ENCODE measurements at regions not wholly inside any gene's neighbourhood (a gene's known extent, or its start where the extent isn't known, plus 50 kb on each side); places are given as distances from the start of the nearest gene placed in this dataset.

- ATAC-seq (no peak), DNase-seq (no peak)
- H3K4me3 ChIP-seq = no peak overlapping the region
- H3K27me3 ChIP-seq (ENCODE audit: insufficient read depth in 3 of 3, low read length in 2 of 3) = no peaks in the 10 kb centered on the region
- TF ChIP-seq CTCF (IDR thresholded peaks at IDR 0.05) = no peak
- H3K9me3 ChIP-seq = no peaks in the 10 kb centered on the region
- intact Hi-C loops (cut with DNase I) = no loop called here
- H3K27ac ChIP-seq = no peak overlapping the region
- no peaks in the 10 kb centered on the region for H3K36me3 ChIP-seq (ENCODE audit: insufficient read depth in 1 of 2, low read depth in 1 of 2)
- no peaks in the 10 kb centered on the region for H3K4me1 ChIP-seq
Measured at GRCh38 chr13:86684402-86684801, 885.2 kb upstream of the SLITRK6 start.

- 54 to 67% (median 58%) methylated on average over 2 of the region's 2 CpGs for WGBS, 3 donors
- intact Hi-C loops (cut with DNase I) = no loop called here
- no peak for ATAC-seq
- DNase-seq = no peak
- Histone ChIP-seq H3K9me3 (no peaks in the 10 kb centered on the region), H3K36me3 (ENCODE audit: insufficient read depth in 1 of 2, low read depth in 1 of 2) (no peaks in the 10 kb centered on the region), H3K4me3 (no peak overlapping the region), H3K27ac (no peak overlapping the region), H3K27me3 (ENCODE audit: insufficient read depth in 3 of 3, low read length in 2 of 3) (no peaks in the 10 kb centered on the region), H3K4me1 (no peaks in the 10 kb centered on the region)
- no peak for TF ChIP-seq CTCF (IDR thresholded peaks at IDR 0.05)
Measured at GRCh38 chr13:86689911-86690310, 890.7 kb upstream of the SLITRK6 start.

- 76 to 83% (median 77%) methylated on average over 2 of the region's 2 CpGs for WGBS, 3 donors
- ATAC-seq = no peak
- H3K4me1 ChIP-seq = no peaks in the 10 kb centered on the region
- intact Hi-C loops (cut with DNase I) = no loop called here
- H3K9me3 ChIP-seq = no peaks in the 10 kb centered on the region
- H3K27ac ChIP-seq = no peak overlapping the region
- no peak for TF ChIP-seq CTCF (IDR thresholded peaks at IDR 0.05)
- no peak for DNase-seq
- no peaks in the 10 kb centered on the region for H3K36me3 ChIP-seq (ENCODE audit: insufficient read depth in 1 of 2, low read depth in 1 of 2)
- H3K4me3 ChIP-seq = no peak overlapping the region
- peaks cover 0 to 2% (median 0%) of the 10 kb centered on the region in 3 donors for H3K27me3 ChIP-seq (ENCODE audit: insufficient read depth in 3 of 3, low read length in 2 of 3)
Measured at GRCh38 chr13:86692291-86692690, 893.1 kb upstream of the SLITRK6 start.

- Histone ChIP-seq H3K4me1 (no peaks in the 10 kb centered on the region), H3K9me3 (peaks cover 7% of the 10 kb centered on the region), H3K27ac (no peak overlapping the region), H3K36me3 (ENCODE audit: insufficient read depth in 1 of 2, low read depth in 1 of 2) (no peaks in the 10 kb centered on the region), H3K27me3 (ENCODE audit: insufficient read depth in 3 of 3, low read length in 2 of 3) (no peaks in the 10 kb centered on the region), H3K4me3 (no peak overlapping the region)
- ATAC-seq = no peak
- intact Hi-C loops (cut with DNase I) = no loop called here
- no peak for TF ChIP-seq CTCF (IDR thresholded peaks at IDR 0.05)
- DNase-seq = no peak
Measured at GRCh38 chr13:86710013-86710412, 910.8 kb upstream of the SLITRK6 start.

- H3K36me3 ChIP-seq (ENCODE audit: insufficient read depth in 1 of 2, low read depth in 1 of 2) = no peaks in the 10 kb centered on the region
- H3K4me1 ChIP-seq = no peaks in the 10 kb centered on the region
- peaks cover under 1% of the 10 kb centered on the region for H3K9me3 ChIP-seq
- H3K4me3 ChIP-seq = no peak overlapping the region
- H3K27me3 ChIP-seq (ENCODE audit: insufficient read depth in 3 of 3, low read length in 2 of 3) = no peaks in the 10 kb centered on the region
- intact Hi-C loops (cut with DNase I) = no loop called here
- DNase-seq (no peak), ATAC-seq (no peak)
- TF ChIP-seq CTCF (IDR thresholded peaks at IDR 0.05) = no peak
- WGBS, 3 donors = 57 to 63% (median 58%) methylated on average over 5 of the region's 5 CpGs
- no peak overlapping the region for H3K27ac ChIP-seq
Measured at GRCh38 chr13:86710896-86711295, 911.7 kb upstream of the SLITRK6 start.
